GM18907 (cell line): ENCODE measurements at regions not wholly inside any gene's neighbourhood (a gene's known extent, or its start where the extent isn't known, plus 50 kb on each side); places are given as distances from the start of the nearest gene placed in this dataset.

ENCODE experiments used
- ATAC-seq: cut with Tn5 transposase; IDR thresholded peaks from one replicate; pipeline ENCODE4 v1.9.1; 2021; ENCODE audit warnings: mild to moderate bottlenecking, moderate library complexity; ENCODE audit not compliant: unreplicated experiment

DNA sequence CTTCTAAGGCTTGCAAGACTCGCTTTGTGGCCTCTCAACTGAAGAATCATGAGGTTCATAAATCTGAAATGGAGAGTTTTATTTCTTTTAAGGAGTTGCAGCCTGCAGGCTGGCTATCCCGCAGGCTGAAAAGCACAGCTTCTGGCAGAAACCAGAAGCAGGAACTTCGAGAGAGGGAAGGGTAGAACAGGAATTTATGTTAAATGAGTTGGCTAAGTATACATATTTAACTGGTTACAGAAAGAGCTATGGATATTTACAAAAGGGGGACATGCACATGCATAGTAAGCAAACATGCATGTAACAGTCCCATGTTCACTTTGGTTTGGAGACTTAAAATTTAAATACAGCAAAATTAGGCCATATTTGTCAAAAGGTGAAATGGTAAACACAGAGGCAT is 787.0 kb downstream of the TFAP2A start:
- no peak for ATAC-seq

DNA sequence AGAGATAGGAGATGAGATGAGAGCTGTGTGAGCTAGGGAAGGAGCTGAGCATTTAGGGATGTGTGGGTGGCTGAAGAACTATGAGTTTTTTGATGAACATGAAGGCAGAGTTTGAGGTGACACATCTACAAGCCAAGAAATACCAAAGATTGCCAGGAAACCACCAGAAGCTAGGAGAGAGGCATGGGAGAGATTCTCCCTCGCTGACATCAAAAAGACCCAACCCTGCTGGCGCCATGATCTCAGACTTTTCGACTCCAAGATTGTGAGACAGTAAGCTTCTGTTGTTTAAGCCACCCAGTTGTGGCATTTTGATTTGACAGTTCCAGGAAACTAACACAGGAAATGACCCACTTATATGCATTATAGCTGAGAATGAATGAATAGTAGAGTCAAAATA is 790.9 kb downstream of the TFAP2A start:
- no peak for ATAC-seq

DNA sequence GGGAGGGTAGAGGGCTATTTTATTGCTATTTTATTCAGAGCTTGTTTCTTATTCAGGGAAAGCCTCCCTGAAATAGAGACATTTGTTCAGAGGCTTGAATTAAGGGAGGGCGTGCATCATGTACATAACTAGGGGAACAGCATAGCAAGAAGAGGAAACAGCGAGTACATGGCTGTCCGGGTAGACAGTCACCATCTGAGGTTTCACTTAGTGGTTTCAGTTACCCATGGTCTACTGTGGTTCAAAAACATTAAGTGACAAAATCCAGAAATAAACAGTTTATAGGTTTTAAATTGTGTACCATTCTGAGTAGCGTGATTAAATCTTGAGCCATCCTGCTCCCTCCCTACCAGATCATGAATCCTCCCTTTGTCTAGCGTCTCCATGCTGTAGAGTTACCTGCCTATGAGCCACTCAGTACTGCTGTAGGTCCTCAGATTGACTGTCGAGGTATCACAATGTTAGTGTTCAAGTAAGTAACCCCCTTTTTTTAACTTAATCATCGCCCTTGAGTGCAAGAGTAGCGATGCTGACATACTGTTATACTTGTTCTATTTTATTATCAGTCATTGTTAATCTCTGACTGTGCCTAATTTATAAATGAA is 791.5 kb downstream of the TFAP2A start:
- no peak for ATAC-seq

DNA sequence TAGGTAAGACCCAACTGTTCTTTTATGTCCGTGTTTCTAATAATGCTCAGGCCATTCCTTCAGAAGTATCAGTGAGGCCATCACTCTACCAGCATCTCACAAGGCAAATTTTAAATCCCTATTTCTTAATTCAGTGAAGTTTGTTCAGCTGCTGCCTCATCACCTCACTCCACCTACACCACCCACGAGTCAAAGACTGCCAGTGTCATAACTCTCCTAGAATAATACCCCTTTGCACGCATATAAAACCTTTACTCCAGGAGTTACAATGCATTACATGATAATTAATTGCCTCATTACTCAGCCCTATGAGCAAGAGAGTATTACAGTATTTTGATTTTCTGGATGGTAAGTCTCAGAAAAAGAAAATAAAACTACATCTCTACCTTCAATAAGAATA is 793.6 kb downstream of the TFAP2A start:
- ATAC-seq = no peak

DNA sequence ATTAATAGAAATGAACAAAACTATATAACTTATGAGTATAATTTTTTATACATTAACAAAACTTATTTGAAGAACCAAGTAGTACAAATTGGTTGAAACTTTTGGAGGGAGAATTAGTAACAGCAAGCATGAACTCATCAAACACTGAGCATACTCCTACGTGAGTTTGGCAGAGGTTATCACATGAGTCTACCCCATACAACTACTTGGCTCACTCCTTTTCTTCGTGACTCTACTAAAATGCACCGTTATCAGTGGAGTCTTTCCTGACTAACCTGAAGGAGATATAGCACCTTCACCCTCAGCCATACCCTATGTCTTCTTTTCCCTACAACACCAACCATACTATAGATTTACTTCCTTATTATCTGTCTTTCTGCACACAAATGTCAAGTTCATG is 794.2 kb downstream of the TFAP2A start:
- ATAC-seq = no peak

DNA sequence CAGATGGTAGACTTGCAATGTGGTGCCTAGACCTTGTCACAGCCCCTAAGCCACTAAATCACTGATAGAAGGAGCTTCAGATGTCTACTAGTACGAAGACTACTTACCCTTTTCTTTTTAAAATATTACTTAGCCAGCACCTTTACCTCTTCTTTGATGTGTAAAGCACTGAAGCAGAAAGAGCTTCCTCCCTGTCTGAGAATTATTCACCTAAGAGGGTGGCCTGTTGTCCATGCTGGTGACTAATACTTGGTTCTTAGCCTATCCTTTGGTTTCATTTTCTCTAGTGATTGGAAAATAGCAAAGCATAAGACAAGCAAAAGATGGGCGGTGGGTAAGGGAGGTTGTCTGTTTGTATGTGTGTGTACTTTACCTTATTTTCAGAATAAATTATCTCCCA is 794.6 kb downstream of the TFAP2A start:
- ATAC-seq = no peak

DNA sequence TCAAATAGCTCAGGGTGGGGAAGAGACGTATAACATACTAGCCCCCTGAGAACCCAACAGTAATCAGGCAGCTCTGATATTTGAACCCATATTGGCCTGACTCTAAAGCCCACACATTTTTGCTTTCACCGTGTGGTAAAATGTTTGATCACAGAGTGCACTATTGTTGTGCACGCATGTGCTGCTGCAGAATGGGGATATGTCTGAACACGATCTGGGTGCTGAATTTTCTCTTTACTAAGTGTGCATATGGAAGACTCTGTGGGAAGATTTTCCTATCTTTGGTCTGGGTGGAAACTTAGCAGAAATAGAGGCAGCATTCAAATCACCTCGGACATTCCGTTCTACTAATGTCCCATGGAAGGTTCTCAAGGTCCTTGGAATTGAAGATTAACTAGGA is 800.1 kb downstream of the TFAP2A start:
- ATAC-seq = no peak

DNA sequence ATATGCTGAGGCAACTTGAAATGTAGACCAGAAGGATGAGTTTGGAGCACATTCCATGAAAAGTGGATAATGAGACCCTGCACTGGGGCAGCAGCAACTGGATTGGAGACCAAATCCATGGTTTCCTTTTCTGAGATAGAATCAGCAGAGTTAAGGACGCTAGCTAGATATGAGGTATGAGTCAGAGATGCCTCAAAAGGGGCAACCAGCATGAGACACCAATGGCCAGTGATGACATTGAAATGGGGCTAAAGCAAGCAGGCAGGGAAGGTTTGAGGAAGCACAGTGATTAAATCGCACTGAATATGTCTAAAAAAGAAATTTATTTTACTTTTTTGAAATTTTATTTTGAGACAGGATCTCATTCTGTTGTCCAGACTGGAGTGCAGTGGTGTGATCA is 802.4 kb downstream of the TFAP2A start:
- no peak for ATAC-seq

DNA sequence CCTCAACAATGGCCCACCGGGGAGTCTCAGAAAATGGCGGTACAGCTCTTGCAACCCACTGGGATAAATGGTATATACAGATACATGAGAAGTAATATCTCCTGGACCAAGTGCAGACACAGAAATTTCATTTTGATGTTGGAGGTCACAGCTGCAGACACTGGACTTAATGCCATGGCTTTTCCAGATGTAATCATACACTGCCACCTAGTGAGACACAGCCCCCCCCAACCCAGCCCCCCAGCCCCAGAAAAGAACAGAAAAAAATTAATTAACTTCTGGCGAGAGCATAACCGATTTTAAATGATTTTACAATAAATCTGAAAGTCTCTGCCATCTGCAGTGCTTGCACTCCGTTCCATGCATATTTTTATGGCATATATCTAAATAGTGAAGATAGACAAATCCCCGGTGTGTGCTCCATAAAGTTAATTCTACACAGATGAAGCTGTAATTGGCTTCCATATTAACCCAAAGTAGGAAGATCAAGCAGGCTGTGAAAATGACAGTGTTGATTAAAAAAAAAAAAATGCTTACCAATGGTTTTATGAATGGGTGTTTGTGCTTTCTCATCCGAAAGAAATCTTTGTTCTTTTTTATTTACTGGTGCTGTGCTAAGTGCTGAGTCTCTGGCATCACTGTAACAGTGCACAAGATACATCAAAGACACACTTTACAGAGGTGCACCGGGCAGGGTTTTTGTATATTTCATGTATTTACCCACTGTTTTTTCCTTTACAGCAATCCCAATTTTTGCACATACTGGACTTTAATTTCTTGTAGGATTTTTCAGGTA is 804.1 kb downstream of the TFAP2A start:
- ATAC-seq = no peak

DNA sequence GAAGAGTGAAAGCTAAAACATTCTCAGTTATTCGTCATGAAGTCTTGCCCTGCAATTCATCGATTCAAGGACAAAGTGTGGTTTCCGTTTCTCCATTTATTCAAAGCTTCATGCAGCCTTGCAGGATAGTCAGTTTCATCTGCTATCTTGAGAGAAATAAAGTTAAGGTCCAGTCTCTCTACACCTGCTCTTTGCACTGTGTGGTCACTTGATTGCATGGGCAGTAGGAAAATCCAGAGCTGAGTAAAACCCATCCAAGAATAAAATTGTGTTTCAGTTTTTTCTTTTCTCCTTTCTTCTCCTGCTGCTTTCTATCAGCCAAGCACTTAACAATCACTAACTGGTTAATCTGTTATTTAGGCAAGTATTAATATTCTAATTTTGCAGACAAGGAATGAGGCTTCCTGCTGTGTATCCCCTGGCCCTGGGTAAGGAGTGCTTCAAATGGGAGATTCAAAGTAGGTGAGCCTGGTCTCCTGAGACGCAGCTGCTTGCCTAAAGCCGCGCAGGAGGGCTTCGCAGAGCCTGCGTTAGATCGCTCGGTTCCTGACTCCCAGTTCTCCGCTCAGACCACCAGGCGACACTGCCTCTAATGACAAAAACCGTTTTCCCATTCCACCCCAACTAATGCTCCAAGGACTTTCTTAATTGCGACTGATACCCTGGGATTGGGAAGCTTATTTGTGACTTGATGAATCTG is 808.3 kb downstream of the TFAP2A start:
- no peak for ATAC-seq

DNA sequence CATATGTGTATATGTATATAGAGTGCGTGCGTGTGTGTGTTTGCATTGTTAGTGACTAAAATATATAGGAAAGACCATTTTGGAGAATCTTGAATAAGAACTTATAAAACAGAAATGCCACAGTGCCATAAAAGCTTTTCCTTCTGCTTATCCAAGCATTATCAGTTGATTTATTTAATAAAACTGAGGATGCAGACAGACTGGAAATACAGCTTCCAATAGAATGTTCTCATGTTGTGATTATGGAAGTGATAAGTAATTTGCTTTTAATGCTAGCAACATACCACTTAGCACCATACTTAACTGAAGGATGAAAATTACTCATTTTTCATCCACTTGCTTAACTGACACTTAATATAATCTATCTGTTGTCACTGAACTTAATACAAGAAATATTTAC is 820.1 kb downstream of the TFAP2A start:
- ATAC-seq = no peak

DNA sequence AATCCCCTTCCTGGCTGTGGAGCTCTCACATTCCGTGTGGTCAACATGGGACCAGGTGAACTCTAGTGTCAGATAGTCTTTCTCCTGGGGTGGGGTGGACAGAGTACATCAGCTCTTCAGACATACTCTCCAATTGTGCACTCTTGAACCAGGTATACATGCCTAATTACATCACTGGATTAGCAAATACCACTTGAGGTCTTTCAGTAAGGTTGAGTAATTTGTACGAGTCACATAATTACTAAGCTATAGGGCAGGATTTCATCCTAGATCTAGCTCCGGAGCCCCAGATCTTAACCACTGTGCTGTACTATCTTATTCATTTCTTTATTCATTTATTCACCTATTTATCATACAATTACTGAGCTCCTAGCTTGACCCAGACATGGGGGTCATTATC is 821.3 kb downstream of the TFAP2A start:
- ATAC-seq = no peak

DNA sequence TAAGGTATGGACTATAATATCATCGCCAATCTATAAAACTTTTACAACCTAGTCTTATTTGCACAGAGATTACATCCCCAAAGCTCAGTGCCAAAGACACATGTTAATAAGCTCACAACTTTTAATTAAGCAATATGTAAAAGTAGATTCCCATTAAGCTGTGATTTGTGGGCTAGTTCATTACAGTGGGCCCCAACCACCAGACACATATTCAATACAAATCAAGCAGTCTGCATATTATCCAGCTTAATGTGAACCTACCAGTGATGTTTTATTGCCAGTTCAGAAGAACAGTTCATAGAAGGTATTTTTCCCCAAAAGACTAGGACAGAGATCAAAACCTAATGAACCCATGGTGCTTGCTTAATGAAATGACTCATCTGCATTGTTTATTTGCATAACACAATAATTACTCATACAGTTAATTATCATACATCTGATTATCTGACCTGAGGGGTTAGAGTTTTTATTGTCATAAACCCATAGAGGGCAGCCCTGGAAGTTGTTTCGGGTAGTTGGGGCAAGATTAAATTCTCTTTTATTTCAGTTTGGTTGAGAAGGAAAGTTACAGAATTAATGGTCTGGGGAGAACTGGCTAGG is 831.0 kb downstream of the TFAP2A start:
- no peak for ATAC-seq

DNA sequence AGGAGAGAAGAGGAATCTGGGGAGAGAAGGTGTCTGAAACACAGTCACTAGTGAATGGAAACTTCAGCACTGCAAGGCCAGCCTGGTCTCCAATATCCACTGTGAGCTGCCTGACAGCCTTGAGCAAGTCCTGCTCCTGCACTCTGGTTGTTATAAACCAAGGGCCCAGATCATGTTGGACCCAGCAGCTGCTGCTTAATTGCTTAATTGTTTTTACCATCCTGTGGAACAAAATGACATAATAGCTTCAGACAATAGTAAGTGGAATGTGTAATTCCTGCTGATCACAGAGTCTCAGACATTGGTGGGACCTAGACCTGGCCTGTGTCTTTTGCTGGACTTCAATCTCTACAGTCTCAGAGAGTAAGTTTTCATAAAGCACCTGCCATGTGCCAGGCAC is 833.7 kb downstream of the TFAP2A start:
- no peak for ATAC-seq

DNA sequence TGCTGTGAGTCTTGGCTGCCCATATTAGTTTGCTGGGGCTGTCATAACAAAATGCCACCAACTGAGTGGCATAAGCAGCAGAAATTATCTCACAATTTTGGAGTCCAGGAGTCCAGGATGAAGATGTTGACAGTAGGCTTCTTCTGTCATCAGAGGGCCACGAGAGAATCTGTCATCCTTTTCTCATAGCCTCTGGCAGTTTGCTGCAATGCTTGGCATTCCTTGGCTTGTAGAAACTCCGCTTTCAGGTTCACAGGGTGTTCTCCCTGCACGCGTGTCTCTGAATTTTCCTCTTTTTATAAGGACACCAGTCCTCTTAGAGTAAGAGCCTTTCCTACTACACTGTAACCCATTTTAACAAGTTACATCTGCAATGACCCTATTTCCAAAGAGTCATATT is 838.4 kb downstream of the TFAP2A start:
- no peak for ATAC-seq

DNA sequence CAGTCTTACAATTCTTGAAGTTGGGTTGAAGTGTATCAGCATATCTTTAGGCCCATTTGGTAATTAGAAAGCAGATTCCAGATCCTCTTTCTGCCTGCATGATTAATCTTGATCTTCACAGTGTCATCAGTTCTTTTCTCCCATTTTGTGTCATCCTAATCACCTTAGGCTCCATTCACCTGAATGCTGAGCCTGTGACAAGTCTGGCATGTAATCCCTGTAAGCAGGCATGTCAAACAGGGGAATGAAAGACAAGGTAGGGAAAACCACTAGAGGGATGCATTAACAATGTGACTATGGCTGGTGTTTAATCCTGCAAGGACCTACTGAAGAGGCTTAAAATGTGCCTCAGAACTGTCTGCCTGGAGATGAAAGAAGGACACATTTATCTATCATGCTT is 848.8 kb downstream of the TFAP2A start:
- ATAC-seq = no peak

DNA sequence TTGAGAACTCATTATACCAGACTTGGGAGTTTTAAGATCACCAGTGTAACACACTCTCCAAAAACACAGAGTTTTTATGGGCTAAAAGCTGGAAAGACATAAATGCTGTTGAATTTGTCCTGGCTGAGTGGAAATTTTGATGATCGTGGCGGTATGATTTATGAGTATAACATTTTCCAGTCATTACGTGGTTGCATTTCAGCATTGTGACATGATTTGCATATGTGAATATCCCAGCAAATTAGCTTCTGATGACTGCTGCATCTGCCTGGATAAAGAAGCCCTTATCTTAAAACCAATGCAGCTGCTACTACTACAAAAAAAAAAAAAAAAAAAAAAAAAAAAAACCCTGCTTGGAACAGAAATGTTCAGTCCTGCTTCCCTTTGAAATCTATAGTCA is 850.9 kb downstream of the TFAP2A start:
- no peak for ATAC-seq

DNA sequence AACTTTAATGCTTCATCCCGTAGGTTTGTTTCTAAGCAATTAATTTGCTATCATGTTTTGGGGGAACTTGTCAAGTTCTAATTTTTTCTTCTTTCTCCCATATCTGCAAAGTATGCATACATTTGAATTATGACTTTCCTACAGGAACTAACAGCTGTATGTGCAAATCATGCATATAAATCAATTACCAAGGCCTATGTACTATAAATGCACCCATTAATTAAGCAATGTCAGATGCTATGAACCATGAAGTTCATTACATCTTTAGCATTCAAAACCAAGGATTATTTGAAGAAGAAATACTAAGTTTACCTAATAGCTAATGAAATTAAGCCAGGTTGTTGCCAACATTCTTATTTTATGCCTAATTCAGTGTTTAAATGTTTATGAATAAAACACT is 851.3 kb downstream of the TFAP2A start:
- no peak for ATAC-seq

DNA sequence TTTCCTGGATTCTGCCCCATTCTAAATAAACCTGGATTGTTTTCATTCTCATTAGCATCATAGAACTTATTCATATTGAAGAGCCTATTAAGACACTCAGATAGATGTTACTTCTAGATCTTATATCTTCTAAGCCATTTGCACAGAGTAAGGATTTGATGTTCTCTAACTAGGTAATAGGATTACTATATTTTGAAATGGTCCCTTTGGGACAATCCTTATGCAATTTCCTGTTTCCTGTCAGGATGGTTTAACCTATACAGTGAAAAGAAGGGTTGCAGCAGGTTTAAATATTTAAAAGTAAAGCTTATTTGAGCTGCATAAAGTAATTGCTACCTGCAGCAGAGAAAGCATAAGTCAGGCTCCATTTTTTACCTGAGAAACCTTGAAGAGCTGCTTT is 860.1 kb downstream of the TFAP2A start:
- no peak for ATAC-seq

DNA sequence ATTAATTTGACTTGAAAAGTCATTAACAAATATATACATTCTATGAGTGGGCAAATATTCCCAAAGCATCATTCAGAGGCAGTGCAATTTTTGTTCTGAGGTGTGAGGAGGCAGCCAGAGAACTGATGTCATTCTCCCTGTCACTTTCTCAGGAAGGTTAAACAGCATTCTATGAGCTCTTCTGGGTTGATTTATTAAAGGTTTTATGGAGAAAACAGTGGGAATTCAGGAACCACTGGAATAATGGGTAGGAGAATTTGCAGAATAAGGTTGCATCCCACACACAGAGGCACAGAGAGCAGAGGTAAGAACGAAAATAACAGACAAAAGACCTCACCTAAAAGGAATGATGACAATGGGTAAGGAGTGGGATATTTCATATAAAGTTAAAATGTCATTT is 860.6 kb downstream of the TFAP2A start:
- ATAC-seq = no peak

DNA sequence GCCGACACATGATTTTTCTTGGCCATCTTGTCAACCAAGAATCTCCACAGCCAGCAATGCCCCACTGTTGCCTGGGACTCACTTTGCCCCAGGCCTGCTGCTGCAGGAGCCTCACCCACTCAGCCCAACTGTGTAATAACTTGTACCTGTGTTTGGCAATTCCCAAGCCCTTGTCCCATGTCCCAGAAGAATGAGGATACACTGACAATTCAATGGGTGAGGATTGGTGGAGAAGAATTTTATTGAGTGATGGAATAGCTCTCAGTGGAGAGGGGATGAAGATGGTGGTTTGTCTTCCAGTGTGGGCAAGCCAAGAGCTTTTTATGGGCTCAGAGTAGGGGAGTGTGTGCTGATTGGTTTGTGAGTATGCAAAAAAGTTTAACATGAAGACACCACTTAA is 861.9 kb downstream of the TFAP2A start:
- ATAC-seq = no peak

DNA sequence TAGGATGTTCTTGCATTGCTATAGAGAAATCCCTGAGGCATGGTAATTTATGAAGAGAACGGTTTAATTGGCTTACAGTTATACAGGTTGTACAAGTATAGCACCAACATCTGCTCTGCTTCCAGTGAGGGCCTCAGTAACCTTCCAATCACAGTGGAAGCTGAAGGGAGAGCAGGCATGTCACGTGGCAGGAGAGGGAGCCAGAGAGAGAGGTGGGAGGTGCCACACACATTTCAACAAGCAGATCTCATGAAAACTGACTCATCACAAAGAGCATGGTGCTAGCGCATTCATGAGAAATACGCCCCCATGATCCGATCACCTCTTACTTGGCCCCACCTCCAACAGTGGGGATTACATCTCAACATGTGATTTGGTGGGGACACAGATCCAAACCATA is 871.2 kb downstream of the TFAP2A start:
- no peak for ATAC-seq
